A549 (cell line): ENCODE measurements at regions not wholly inside any gene's neighbourhood (a gene's known extent, or its start where the extent isn't known, plus 50 kb on each side); places are given as distances from the start of the nearest gene placed in this dataset.

ENCODE experiments used
- ATAC-seq, 2 experiments: fragments of 200-7000 bp in 1 of 2; fragments of >200 bp in 1 of 2; cut with Nextera tagmentation in 1 of 2; cut with Tn5 transposase in 1 of 2; 3 replicates each; pipeline versions ENCODE4 v1.8.0 to v1.9.1; 2018 to 2020; ENCODE audit warnings: mild to moderate bottlenecking in 1 of 2, moderate library complexity in 1 of 2
- CTCF ChIA-PET: fragments of 300-600 bp; sonication (Branson Sonifier 250); formaldehyde crosslinking; extraction: SDS; loops from one replicate; lab custom pipeline; 2021; ENCODE audit warnings: antibody characterized with exemption, inconsistent platforms; lab: Yijun Ruan, JAX
- POLR2A ChIA-PET: fragments of 350-600 bp; formaldehyde crosslinking; extraction: SDS; loops from one replicate; lab custom pipeline; 2021; ENCODE audit warnings: antibody characterized with exemption, inconsistent platforms; lab: Yijun Ruan, JAX
- DNase-seq, 2 experiments: peaks; one replicate each; pipeline versions ENCODE4 v3.0.0 to v3.0.0-alpha.2; 2011 to 2016; ENCODE audit warnings: low read depth in 1 of 2, low spot score in 1 of 2
- FAIRE-seq: peaks from 2 replicates; lab custom pipeline; 2011; peaks lifted over from hg19 to GRCh38; lab: Jason Lieb, UNC
- H3K27ac ChIP-seq, 2 experiments: fragments of >200 bp; sonication (Bioruptor Twin); formaldehyde crosslinking; 3 replicates each; pipeline ENCODE4 v1.5.1; 2016 to 2017
- H3K4me1 ChIP-seq: fragments of >200 bp; sonication (Bioruptor Twin); formaldehyde crosslinking; 3 replicates; pipeline ENCODE4 v1.6.1; 2016
- H3K4me2 ChIP-seq: fragments of >200 bp; sonication (Bioruptor Twin); formaldehyde crosslinking; 3 replicates; pipeline ENCODE4 v1.6.1; 2016
- H3K4me3 ChIP-seq: fragments of >200 bp; sonication (Bioruptor Twin); formaldehyde crosslinking; 3 replicates; pipeline ENCODE4 v1.5.1; 2016
- H3K9me3 ChIP-seq: fragments of >200 bp; sonication (Bioruptor Twin); formaldehyde crosslinking; 3 replicates; pipeline ENCODE4 v1.6.1; 2016
- BHLHE40 ChIP-seq: IDR thresholded peaks from 2 replicates; pipeline ENCODE4 v1.6.1; 2012; ENCODE audit warnings: low read depth, low read length, inconsistent platforms
- ESRRA ChIP-seq: fragments of 150-350 bp; IDR thresholded peaks from 2 replicates; pipeline ENCODE4 v1.6.1; 2014; ENCODE audit warnings: mild to moderate bottlenecking, low read length, borderline replicate concordance
- FOXS1 ChIP-seq: fragments of 250-450 bp; sonication (Bioruptor Pico); IDR thresholded peaks from 2 replicates; pipeline ENCODE4 v1.5.0; 2020; ENCODE audit warnings: mild to moderate bottlenecking, moderate library complexity
- GATA3 ChIP-seq: IDR thresholded peaks from 2 replicates; pipeline ENCODE4 v1.6.1; 2012; ENCODE audit warnings: borderline replicate concordance
- HDAC2 ChIP-seq: fragments of 200-600 bp; sonication (generic); IDR thresholded peaks from 2 replicates; pipeline ENCODE4 v1.6.1; 2016
- HOXA7 ChIP-seq: fragments of 250-450 bp; sonication (Bioruptor Pico); IDR thresholded peaks from 2 replicates; pipeline ENCODE4 v1.5.0; 2020; ENCODE audit warnings: mild to moderate bottlenecking, moderate library complexity
- JUN ChIP-seq, 2 experiments: fragments of >200 bp; sonication (Bioruptor Twin); formaldehyde crosslinking; IDR thresholded peaks; 2 replicates in 1 of 2; 3 replicates in 1 of 2; pipeline ENCODE4 v1.6.1; 2016 to 2017
- MAZ ChIP-seq: fragments of 150-350 bp; IDR thresholded peaks from 2 replicates; pipeline ENCODE4 v1.6.1; 2014; ENCODE audit warnings: antibody characterized with exemption, low read depth, low read length, borderline replicate concordance
- NFE2L2 ChIP-seq: fragments of 150-350 bp; conservative IDR thresholded peaks from 2 replicates; pipeline ENCODE4 v1.6.1; 2014; ENCODE audit warnings: low read length
- NPAS2 ChIP-seq: fragments of 250-450 bp; sonication (Bioruptor Pico); IDR thresholded peaks from 2 replicates; pipeline ENCODE4 v1.8.0; 2022; ENCODE audit warnings: mild to moderate bottlenecking, moderate library complexity, borderline replicate concordance
- NR3C1 ChIP-seq: fragments of >200 bp; sonication (Bioruptor Twin); formaldehyde crosslinking; IDR thresholded peaks from 3 replicates; pipeline ENCODE4 v1.6.1; 2017
- PHF8 ChIP-seq: fragments of 200-600 bp; sonication (generic); IDR thresholded peaks from 2 replicates; pipeline ENCODE4 v1.6.1; 2016; ENCODE audit warnings: low read depth, mild to moderate bottlenecking, antibody characterized with exemption, moderate library complexity, borderline replicate concordance
- POLR2AphosphoS2 ChIP-seq: conservative IDR thresholded peaks from 2 replicates; pipeline ENCODE4 v1.6.1; 2012; ENCODE audit warnings: low read length, improper control_type of control experiment, inconsistent platforms
- RFX5 ChIP-seq: fragments of 450-650 bp; IDR thresholded peaks from 2 replicates; pipeline ENCODE4 v1.7.1; 2014; ENCODE audit warnings: antibody characterized with exemption, mild to moderate bottlenecking, moderate library complexity
- SMC3 ChIP-seq: fragments of >200 bp; sonication (Bioruptor Twin); formaldehyde crosslinking; IDR thresholded peaks from 3 replicates; pipeline ENCODE4 v1.6.1; 2018; ENCODE audit warnings: inconsistent platforms
- SREBF2 ChIP-seq: fragments of 450-650 bp; IDR thresholded peaks from 2 replicates; pipeline ENCODE4 v1.6.1; 2014; ENCODE audit warnings: mild to moderate bottlenecking, moderate library complexity
- ZFP36 ChIP-seq: fragments of 450-650 bp; IDR thresholded peaks from 2 replicates; pipeline ENCODE4 v1.6.1; 2014; ENCODE audit warnings: borderline replicate concordance; ENCODE audit not compliant: partially characterized antibody
- ZNF302 ChIP-seq: fragments of 250-450 bp; sonication (Bioruptor Pico); IDR thresholded peaks from 2 replicates; pipeline ENCODE4 v1.9.0; 2021; ENCODE audit warnings: inconsistent platforms, mild to moderate bottlenecking, moderate library complexity
- WGBS: methylation state at CpG from one replicate; pipeline ENCODE4 v1.1.6; 2017; ENCODE audit errors: missing lambda C conversion rate; 5-methylcytosine and 5-hydroxymethylcytosine counted together
- TF ChIP-seq, protein P1 (sequence below): fragments of 250-450 bp; sonication (Bioruptor Pico); IDR thresholded peaks from 2 replicates; pipeline ENCODE4 v1.5.0; 2020; ENCODE audit warnings: low read depth, mild to moderate bottlenecking, moderate library complexity
- TF ChIP-seq, protein P2 (sequence below): fragments of >200 bp; sonication (Bioruptor Twin); formaldehyde crosslinking; IDR thresholded peaks from 2 replicates; pipeline ENCODE4 v1.6.1; 2016
- TF ChIP-seq, protein P3 (sequence below): fragments of 150-350 bp; IDR thresholded peaks from 2 replicates; pipeline ENCODE4 v1.6.1; 2014; ENCODE audit warnings: low read depth, mild to moderate bottlenecking, low read length
- TF ChIP-seq, protein P4 (sequence below): fragments of 200-600 bp; sonication (generic); IDR thresholded peaks from 2 replicates; pipeline ENCODE4 v1.6.1; 2016; ENCODE audit warnings: antibody characterized with exemption, mild to moderate bottlenecking, moderate library complexity

DNA sequence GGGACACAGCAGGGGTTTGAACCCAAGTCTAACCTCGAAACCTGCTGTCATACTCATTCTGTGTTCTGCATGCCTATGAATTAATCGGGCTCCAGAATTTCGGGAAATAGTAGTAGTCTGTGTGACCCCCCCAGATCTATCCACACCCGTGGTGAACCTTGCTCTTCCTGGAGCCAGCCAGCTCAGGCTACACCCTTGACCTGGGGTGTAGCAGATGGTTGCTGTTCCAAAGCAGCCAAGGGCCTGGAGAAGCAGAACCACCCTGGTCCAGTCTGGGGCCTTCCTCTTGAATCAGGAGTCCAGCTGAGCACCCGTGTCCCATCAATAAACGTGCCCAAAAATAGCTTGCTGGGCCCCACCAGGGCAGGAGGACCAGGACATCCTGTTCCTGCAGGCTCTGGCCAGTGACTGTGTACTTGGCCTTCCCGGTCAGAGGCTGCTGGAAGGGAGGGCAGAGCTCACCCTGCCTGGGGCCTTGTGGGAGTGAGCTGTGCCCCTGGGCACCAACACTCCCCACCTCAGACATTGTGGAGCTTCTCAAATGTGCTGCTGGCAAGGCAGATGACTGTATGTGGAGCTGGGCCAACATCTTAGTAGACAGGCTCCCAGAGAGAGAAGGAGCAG, 101.2 kb upstream of the ZNF716 start:
- TF ChIP-seq, protein P1, sequence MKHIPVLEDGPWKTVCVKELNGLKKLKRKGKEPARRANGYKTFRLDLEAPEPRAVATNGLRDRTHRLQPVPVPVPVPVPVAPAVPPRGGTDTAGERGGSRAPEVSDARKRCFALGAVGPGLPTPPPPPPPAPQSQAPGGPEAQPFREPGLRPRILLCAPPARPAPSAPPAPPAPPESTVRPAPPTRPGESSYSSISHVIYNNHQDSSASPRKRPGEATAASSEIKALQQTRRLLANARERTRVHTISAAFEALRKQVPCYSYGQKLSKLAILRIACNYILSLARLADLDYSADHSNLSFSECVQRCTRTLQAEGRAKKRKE = no peak
- no peak for TF ChIP-seq SREBF2
- no peak for TF ChIP-seq ZNF302 (CRISPR knock-in tag)
- no peak for TF ChIP-seq NPAS2 (CRISPR knock-in tag)
- Histone ChIP-seq H3K4me3 (no peak overlapping the region), H3K4me1 (no peaks in the 10 kb centered on the region), H3K9me3 (peaks cover 12% of the 10 kb centered on the region; the same call in 2 of the 3 replicates), H3K4me2 (no peak overlapping the region), H3K27ac (no peak overlapping the region)
- DNase-seq (no peak), ATAC-seq (no peak), FAIRE-seq (no peak)
- POLR2A ChIA-PET = no interaction called here
- 0% methylated on average over 4 of the region's 7 CpGs for WGBS
- CTCF ChIA-PET = no interaction called here

DNA sequence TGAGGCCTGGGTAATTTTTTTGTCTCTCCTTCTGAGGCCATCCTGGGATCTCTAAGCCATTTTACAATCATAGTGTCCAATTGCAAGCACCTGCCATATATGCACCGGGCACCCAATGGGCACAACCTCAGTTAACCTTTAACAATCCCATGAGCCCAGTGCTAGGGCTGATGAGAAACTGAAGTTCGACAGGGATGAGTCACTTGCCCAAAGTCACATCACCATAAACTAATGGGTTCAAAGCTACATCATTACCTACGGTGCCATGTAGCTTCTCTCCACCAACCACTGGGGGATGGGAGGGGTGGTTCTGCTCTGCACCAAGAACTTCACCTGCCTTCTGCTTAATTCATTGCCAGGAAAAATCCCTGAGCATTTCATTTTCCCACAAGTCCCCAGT, 95.8 kb upstream of the ZNF716 start:
- no peak for FAIRE-seq
- no peaks in the 10 kb centered on the region for H3K4me1 ChIP-seq
- POLR2A ChIA-PET = no interaction called here

DNA sequence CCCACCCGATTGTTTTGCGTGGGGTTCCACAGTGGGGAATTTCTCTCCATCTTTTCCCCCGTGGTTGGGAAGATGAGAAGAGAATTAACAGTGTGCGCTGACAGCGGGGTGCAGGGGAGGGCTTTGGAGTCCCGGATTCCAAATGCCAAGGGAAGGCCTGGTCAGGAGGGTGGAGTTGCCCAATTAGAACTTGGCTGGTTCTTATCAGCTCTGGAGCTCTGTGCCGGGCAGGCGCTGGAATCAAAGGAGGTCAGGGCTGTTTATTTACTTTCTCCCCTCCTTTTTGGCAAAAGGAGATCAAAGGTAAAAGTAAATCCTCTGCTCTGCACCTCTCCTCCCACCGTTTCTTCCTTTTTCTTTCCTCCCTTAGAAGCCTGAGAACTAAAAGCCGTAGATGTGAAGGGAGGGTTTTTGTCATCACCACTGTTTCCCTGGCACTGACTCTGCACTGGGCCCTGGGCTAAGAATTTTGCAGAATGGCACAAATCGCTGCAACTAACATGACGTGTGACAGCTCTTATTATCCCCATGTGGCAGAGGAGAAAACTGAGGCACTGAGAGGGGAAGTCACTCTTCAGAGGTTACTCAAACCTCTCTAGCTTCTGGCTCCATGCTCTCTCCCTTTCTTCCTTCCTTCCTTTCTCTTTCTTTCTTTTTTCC, 95.2 kb upstream of the ZNF716 start:
- FAIRE-seq = no peak
- ChIA-PET POLR2A (no interaction called here), CTCF (no interaction called here)
- WGBS = 14% methylated on average over 12 of the region's 12 CpGs
- TF ChIP-seq POLR2AphosphoS2 = no peak
- no peak for TF ChIP-seq NFE2L2
- TF ChIP-seq ZFP36 = no peak
- TF ChIP-seq, protein P1 = no peak
- TF ChIP-seq, protein P2, sequence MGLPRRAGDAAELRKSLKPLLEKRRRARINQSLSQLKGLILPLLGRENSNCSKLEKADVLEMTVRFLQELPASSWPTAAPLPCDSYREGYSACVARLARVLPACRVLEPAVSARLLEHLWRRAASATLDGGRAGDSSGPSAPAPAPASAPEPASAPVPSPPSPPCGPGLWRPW = no peak
- Histone ChIP-seq H3K4me3 (no peak overlapping the region), H3K27ac (no peak overlapping the region), H3K4me2 (no peak overlapping the region), H3K9me3 (peaks cover 5% of the 10 kb centered on the region; the same call in 2 of the 3 replicates), H3K4me1 (no peaks in the 10 kb centered on the region)
- no peak for DNase-seq
- no peak for ATAC-seq

More for the DNA sequence above, 95.8 kb upstream of the ZNF716 start:
- no peak overlapping the region for H3K27ac ChIP-seq
- ATAC-seq (no peak), DNase-seq (no peak)
- TF ChIP-seq, protein P3, sequence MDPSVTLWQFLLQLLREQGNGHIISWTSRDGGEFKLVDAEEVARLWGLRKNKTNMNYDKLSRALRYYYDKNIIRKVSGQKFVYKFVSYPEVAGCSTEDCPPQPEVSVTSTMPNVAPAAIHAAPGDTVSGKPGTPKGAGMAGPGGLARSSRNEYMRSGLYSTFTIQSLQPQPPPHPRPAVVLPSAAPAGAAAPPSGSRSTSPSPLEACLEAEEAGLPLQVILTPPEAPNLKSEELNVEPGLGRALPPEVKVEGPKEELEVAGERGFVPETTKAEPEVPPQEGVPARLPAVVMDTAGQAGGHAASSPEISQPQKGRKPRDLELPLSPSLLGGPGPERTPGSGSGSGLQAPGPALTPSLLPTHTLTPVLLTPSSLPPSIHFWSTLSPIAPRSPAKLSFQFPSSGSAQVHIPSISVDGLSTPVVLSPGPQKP = no peak
- TF ChIP-seq MAZ (no peak), RFX5 (no peak)
- TF ChIP-seq, all 56 proteins: peak for 0
- peaks cover 7% of the 10 kb centered on the region; the same call in 2 of the 3 replicates for H3K9me3 ChIP-seq
- whole genome bisulfite sequencing = 0% methylated on average over 3 of the region's 3 CpGs
- H3K4me3 ChIP-seq = no peak overlapping the region
- CTCF ChIA-PET = no interaction called here
- no peak overlapping the region for H3K4me2 ChIP-seq

DNA sequence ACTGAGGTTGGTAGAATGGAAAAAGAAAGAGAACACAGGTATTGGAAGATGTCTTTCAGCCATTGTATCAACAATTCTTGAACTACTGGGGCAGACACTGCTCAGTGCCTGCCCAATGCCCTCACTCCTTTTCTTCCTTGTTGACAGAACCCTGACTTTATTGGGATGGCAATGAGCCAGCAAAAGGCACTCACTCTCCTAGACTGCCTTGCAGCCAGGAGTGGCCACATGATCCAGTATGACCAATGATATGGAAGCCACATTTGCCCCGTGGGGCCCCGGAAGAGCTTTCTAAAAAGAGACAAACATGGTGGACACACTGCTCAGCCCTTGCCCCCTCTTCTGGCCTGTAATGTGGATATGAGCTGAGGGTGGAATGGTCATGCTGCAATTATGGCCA, 88.6 kb upstream of the ZNF716 start:
- no peak overlapping the region for H3K27ac ChIP-seq
- WGBS = 0% methylated on average over 2 of the region's 2 CpGs
- no peaks in the 10 kb centered on the region for H3K4me1 ChIP-seq
- DNase-seq (no peak), ATAC-seq (no peak), FAIRE-seq (no peak)
- ChIA-PET CTCF (no interaction called here), POLR2A (no interaction called here)
- H3K9me3 ChIP-seq = peaks cover 3% of the 10 kb centered on the region; the same call in 1 of the 3 replicates
- no peak overlapping the region for H3K4me2 ChIP-seq
- H3K4me3 ChIP-seq = no peak overlapping the region
- TF ChIP-seq, protein P4, sequence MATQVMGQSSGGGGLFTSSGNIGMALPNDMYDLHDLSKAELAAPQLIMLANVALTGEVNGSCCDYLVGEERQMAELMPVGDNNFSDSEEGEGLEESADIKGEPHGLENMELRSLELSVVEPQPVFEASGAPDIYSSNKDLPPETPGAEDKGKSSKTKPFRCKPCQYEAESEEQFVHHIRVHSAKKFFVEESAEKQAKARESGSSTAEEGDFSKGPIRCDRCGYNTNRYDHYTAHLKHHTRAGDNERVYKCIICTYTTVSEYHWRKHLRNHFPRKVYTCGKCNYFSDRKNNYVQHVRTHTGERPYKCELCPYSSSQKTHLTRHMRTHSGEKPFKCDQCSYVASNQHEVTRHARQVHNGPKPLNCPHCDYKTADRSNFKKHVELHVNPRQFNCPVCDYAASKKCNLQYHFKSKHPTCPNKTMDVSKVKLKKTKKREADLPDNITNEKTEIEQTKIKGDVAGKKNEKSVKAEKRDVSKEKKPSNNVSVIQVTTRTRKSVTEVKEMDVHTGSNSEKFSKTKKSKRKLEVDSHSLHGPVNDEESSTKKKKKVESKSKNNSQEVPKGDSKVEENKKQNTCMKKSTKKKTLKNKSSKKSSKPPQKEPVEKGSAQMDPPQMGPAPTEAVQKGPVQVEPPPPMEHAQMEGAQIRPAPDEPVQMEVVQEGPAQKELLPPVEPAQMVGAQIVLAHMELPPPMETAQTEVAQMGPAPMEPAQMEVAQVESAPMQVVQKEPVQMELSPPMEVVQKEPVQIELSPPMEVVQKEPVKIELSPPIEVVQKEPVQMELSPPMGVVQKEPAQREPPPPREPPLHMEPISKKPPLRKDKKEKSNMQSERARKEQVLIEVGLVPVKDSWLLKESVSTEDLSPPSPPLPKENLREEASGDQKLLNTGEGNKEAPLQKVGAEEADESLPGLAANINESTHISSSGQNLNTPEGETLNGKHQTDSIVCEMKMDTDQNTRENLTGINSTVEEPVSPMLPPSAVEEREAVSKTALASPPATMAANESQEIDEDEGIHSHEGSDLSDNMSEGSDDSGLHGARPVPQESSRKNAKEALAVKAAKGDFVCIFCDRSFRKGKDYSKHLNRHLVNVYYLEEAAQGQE = no peak
- TF ChIP-seq PHF8 (no peak), GATA3 (no peak), JUN (IDR thresholded peaks at IDR 0.05) (no peak), SMC3 (no peak), HOXA7 (CRISPR knock-in tag) (no peak), HDAC2 (no peak), NR3C1 (no peak), BHLHE40 (no peak), FOXS1 (CRISPR knock-in tag) (no peak), ESRRA (no peak), RFX5 (no peak)
- TF ChIP-seq, protein P3 = no peak
